ENCODE measurements at regions not wholly inside any gene's neighbourhood (a gene's known extent, or its start where the extent isn't known, plus 50 kb on each side); places are given as distances from the start of the nearest gene placed in this dataset.
"Not testable (repeated sequence)": the region's sequence is repeated elsewhere in the genome, so short reads cannot be mapped to it uniquely, and the experiment has no call there.

DNA sequence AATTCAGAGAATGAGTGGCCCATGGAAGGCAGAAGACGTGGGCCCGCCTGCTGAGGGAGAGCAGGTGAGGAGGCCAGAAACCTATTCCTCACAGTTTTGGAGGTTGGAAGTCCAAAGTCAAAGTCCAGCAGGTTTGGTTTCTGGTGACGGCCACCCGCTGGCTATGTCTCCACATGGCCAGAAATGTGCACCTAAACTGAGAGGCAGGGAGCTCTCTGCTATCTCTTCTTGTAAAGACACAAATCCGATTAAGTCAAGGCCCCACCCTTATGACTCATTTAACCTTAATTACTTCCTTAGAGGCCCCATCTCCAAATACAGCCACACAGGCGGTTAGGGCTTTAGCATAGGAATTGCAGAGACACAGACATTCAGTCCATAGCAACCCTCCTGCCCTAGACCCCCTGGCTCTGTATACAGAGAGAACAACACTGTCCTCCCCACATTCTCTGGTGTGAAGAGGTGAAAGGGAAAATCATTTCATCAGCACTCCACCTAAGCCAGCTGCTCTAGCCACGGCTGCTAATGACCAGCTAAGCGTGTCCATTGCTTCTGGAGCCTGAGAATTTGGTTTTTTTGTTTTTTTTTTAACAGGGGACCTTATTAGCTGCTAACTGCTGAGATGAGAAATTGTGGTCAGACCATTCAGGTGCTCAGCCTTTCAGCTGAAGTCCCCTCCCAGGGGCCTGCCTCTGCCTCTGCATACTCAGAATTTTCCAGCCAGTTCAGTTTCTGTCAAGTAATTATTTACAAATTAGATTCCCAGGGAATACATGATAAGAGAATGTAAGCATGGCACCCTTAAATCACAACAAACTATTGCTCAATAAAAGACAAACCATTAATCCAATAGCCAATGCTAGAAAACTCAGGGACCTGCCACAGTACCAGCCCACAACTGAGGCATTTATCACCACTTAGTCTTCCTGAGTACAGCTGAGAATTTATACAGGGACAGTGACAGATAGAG is 368.7 kb upstream of the ID2 start:
- DNase-seq, result no peak

DNA sequence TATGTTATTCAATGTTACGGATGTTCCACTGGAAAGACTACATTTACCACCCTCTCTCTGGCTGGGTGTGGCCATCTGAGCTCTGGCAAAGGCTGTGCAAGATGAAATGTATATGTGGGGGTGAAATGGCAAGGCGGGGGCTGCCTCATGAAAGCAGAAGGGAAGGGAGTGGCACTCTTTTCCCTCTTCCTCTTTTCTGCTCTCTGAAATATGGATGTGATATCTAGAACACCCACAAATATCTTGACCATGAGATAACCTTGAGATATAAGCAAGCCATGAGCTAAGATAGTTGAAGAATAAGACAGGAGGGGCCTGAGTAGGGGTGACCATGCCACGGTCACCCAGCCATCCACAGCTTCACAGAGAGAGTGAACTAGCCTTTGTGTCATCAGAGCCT is 367.8 kb upstream of the ID2 start:
- DNase-seq, result no peak

DNA sequence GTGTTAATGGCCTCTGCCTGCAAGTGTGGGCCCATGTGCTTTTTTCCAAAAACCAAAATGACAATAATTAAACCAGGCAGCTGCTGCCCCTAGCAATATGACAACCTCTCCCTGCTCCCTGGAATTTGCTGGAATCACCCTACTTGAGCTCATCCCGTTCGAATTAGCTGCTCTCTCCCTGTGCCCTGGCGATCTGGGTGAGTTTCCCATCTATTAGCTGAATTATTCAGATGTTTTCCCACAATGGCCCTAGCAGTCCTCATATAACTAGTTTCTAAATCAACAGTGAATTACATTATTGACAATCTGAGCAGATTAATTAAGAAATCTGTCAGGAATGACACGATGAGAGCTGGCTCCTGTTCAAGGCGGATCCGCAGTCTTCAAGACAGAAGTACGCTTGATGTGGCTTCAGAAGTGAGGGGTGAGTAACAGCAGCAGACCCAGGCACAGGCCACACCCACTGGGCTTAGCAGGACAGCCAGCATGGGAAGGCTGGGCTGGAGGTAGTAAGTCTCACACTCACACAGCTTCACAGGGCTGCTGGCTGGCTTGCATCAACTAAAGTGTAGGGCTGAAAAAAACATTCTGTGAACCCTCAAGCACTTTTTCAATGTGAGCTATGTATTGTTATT is 366.2 kb upstream of the ID2 start:
- DNase-seq, result no peak

DNA sequence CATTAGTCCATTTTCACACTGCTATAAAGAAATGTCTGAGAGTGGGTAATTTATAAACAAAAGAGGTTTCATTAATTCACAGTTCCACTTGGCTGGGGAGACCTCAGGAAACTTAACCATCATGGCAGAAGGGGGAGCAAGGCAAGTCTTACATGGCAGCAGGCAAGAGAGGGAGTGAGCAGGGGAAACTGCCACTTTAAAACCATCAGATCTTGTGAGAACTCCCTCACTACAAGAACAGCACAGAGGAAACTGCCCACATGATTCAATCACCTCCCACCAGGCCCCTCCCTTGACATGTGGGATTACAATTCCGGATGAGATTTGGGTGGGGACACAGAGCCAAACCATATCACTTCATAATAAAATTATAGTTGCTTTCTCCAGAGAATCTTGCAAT is 365.5 kb upstream of the ID2 start:
- DNase-seq, result no peak

DNA sequence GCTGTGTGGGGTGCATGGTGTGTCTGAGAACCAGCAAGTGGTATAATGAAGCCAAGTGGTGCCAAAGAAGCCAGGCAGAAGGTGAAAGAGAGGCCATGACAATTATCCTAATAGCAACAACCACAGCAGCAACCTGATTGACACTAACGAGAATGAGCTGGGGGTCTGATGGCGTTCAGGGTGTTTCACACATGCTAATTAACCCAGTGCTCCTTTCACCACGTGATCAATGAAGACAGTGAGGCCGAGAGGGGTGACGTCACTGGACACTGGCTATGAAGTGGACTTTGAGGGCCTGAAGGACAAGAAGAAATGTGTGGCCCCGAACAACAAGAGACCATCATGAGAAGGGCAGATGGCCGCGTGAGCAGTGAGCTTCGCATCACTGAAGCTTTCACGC is 364.4 kb upstream of the ID2 start:
- no peak for DNase-seq

DNA sequence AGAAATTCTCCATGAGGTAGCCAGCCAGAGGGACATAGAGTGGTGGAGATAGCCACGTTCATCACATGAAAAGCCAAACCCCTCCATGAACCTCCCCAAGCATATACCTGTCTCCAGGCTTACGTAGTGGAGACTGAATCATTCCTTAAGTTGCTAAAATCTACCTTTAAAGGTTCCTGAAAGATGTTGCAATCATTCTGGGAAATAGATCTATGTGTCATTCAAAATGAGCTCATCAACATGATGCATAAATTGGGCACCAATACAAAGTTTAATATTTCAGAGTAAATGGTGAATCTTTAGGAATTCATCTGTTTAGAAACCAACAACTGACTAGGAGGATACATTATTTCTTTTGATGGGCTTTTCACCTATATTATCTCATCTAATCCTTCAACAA is 362.6 kb upstream of the ID2 start:
- no peak for DNase-seq

DNA sequence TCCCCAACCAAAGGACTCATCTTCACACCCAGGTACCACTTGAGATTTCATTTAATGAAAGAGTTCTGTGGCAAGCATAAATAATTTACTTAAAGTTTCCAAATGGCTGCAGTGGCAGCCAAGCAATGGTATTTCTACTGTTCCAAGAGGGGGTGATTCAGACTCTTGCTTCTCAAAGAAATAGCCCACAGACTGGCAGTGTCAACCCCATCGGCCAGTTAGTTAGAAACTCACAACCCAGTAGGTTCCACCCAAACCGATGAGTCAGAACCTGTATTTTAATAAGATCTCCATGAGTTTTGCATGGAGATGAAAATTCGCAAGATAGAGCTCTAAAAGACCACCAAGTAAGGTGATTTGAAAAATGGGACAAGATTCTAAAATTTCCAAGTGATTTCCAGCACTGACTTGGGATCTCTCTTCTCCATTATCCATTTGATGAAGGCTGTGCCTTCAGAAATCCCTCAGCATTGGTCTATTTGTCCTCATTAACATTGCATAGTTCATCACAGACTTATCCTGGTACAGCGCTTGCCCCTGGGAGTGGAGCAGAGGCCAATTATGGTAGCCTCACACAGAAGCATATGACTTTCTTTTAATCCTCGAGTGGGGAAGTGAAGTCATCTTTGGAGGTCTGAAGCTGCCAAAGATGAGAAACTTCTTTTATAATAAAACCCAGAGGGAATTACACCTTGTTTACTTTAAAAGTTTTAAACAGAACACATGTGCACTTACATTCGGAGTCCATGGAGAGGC is 361.4 kb upstream of the ID2 start:
- no peak for DNase-seq

DNA sequence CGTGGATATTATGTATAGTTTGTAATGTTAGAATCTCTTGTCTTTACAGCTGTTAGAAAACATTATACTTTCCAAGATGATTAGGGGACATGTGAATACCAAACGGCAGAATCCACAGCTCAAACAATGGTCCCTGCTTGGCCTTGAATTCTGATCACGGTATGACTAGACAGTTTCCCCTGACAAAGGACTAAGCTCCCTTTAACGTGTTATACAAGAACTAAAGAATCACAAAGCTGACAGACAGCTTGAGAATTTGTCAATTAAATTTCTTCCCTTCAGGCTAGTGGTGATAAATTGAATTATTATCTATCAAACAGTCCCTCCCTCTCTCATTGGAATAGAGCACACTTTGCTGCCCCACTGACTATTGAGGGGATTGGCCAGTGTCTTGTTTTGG is 359.2 kb upstream of the ID2 start:
- no peak for DNase-seq

DNA sequence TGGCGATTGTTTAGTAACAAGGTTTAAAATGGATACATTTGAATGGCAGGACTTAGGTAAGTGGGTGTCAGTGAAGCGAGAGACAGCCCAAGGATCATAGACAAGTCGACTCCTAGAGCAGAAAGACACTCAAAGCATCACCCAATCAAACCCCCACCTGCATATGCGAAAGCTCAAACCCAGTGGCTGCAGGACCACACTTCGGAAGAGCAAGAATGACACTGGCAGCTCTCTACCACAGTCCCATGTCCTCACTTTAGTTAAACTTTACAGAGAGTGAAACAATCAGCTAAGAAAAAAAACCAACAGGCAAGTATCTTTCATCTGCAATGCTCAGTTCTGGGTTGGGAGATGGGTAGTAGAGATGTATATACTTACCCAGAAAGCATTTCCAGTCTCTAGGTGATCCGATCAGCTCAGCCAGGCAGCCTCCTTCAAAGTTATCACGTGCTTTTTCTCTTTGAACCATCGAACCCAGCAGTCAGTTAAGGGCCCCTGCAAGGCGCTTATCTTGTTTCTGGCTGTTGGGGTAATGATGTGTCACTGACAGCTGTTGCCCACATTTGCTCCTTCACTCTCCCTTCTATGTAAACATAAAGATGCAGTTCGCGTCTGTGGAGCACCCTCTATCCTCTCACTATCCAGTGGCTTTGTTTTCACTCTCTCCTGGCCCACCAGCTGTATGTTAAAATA is 357.5 kb upstream of the ID2 start:
- DNase-seq, result peak; percentile 28

DNA sequence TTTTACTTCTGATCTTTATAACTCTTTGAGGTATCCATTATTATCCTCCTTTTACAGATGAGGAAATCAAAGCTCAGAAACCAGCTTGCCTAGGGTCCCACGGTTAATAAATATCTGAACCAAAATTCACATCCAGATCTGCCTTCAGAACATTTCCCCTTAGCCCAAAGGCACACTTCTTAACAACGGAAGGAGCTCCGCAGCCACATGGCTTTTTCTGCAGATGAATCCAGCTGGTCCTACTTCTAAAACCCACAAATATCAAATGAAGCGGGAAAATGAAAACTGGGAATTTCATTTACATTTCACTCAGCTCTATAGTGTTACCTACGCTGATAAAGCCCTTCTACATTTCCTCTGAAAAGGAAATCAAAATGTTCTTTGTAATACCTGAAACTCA is 357.0 kb upstream of the ID2 start:
- DNase-seq, result no peak

DNA sequence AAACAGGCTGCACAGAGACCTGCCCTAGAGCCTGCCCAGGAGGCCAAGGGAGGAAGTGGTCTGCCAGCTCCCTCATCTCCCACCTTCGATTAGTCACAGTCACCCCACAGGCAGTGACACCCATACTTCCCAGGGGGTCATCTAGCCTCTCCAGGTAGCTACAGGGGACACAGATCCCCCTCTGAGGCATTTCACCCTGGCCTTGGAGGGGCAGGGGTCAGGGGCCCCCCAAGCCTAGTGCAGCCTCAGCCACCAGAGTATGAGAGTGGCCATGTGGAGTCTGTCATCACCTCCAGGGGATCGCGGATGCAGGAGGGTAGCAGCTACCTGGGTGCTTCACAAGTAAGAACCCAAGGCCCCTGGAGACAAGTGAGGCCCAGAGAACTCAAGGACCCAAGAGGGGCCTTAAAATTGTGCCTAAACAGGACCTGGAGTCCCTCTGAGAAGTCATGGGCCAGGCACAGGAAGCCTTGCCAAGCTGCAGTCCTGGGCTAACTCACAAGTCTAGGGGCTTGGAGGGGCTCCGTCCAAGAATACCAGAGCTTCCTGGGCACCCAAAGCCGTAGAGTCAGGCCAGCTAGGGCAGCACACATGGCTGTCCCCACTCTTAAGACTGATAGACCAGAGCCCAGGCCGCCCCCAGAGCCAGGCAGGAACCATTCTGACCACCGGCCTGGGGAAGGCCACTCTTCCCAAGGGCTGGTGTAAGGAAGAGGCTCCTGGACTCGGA is 354.3 kb upstream of the ID2 start:
- no peak for DNase-seq

DNA sequence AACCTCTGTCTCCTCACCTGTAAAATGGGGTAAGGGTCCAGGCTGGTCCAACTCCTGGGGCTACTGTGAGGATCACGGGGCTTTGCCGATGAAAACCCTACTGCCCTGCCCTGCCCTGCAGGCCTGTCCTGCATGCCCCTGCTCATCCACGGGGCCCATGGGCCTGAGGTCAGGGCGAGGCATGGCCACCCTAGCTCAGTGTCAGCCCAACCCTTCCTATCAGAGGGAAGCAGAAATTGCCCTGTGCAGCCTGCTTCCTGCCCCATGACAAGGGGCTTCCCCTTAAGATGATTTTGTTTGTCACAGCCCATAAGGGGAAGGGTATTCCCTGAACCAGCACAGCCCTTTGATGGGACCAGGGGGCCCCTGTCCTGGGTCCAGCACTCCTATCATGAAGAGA is 353.6 kb upstream of the ID2 start:
- no peak for DNase-seq

DNA sequence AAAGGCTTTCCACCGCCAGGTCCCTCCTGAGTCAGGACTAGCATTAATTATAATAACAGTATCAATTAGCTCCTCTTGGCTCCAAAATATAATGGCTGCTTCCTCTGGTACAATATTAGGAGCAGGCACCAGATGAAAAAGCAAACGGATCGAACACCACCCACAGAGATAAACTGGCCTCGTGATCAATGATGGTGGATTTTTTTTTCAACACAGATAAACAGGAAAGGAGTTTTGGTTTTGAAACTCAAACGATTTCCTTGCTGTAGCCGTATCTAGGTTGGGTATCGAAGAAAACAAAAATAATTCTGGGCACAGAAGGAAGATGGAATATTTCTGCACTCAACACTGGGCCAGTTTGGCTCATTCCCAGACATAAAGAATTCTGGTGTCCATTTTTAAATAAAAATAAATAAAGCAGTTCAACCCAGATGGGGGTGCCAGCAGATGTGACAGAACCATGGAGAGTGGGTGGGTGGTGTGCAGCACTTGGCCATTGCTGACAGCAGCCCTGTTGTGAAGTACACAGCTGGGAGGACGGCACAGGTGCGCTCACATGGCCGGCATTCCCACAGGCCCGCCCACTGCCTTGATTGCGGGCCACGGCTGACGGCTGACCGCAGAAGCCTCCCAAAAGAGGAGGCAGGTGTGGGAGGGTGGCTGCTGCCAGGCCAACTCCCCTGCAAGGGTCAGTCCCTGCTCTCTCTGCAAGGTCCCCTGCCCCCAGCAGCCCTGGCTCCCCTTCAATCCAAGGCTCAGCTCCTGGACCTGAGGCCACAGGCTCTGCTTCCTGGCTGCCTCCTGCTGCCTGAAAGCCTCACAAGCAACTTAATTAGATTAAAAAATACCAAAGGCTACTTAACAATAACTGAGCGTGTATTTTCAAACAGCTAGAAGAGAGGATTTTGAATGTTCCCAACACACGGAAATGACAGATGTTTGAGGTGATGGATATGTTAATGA is 351.9 kb upstream of the ID2 start:
- DNase-seq, result no peak

DNA sequence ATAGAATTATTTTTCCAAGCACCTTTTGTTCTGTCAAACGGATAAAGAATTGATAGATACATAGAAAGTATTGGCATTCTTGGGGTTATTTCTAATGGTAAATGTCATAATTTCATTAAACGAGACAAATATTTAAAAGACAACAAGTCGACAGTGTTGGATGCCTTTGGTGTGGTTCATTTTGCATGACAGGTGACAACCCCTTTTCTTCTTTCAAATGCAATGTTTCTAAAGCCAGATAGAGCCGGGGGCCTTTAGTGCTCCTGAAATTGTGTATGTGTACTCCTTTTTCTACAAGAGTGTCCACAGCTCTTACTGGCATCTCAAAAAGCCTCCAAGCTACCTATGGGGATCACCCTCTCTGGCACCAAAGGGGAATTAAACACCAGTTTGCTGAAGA is 350.8 kb upstream of the ID2 start:
- DNase-seq, result no peak

DNA sequence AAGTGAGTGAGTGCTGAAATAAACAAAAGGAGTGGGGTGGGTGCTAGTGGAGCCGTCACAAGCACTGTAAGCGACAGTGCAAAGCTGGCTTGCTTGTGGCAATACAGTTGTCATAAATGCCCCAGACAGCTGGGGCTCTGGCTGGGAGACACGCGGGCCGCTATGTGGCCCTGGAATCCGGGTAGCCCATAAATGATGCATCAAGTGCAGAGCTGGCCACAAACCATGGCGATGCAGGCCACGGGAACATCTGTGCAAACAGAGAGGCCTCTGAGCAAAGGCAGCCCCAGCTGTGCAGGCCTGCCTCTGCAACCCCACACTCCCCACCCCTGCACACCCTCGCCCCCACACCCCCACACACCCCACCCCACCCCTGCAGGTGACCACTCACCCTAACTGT is 349.2 kb upstream of the ID2 start:
- no peak for DNase-seq

DNA sequence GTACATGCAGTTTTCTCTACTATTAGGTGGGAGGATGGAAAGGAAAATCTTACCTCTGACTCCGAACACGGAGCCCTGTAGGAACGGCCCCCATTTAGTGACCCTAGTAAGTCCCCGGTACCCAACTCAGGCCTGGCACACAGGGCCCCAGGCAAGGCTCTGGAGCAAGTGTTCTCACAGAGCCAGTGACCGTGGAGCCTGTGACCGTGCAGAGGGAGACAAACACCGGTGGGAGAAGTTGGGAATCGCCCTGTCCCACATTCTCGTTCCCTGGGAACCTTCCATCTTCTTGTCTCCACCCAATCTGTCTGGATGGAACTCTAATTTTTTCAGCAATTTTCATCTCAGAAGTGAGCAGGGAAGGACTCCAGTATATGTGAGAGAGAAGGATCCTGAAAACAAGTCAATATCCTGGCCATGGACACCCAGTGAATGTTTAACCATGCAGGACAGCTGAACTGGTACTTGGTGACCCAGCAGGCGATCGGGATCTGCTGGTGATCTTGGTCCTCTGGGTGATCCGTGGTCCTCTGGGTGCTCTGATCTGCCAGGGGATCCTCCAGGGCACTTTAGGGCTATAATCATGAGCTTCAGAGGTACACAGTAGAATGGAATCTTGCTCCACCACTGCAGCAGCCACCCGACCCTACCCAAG is 348.6 kb upstream of the ID2 start:
- no peak for DNase-seq

DNA sequence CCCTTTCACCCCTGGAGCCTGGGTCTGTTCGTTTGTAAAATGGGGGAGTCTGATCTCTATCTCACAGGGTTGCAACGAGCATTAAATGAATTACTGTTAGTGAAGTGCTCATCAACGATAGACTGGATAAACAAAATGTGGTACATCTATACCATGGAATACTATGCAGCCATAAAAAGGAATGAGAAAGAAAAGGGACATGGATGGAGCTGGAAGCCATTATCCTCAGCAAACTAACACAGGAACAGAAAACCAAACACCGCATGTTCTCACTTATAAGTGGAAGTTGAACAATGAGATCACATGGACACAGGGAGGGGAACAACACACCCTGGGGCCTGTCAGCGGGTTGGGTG is 348.0 kb upstream of the ID2 start:
- DNase-seq, result not testable (repeated sequence)

DNA sequence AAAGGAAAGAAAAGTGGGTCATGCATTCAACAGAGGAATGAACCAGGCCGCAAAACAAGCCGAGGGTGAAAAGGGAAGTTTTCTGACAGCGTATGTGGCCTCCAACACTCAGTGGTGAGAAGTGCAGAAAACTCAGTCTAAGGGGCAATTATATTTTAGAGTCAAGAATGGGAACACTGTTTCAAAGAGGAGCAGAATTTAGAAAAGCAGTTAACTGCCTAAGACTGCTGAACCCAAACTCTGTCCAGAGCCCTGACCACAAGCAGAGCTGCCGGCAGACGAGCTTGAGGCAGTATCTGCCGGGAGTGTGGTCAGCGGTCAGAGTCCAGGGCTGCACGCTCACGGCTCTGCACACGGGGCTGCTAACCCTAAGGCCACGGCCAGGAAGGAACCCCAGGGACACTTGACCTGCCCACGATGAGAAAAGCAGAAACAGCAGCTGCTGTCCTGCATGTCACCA is 347.0 kb upstream of the ID2 start:
- DNase-seq, result no peak

DNA sequence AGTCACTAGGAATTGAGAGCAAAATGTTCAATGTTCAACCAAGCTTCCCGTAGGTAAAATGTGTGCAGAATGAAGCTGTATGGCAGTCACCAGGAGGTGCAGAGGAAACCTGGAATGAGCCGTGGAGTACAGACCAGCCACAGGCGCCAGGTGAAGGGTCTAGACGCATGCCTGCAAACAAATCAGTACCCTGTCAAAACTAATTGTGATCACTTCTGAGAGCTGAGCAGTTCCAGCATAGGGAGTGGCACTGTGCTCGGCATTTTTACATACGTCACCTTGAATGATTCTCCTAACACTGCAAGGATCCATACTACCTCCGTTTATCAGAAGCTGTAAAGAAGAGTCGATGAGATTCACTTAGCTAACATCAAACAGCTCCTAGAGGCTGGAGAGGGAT is 346.1 kb upstream of the ID2 start:
- no peak for DNase-seq

DNA sequence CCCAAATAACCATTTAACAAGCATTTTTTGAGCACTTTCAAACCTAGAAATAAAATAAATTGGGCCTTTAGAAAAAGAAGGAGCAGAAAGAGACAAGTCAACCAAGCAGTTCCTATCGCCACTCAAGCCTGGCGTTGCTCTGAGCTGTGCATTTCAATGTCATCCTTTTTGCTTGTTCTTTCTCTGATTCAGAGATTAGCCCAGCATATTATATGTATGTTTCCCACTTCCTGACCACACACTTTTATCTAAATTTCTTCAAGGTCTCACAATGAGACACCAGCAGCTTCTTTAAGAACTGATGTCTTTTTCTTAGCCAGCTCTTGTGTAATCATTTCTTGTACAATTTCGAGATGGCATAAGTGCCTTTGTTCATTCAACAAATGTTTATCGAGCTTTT is 344.5 kb upstream of the ID2 start:
- DNase-seq, result no peak

DNA sequence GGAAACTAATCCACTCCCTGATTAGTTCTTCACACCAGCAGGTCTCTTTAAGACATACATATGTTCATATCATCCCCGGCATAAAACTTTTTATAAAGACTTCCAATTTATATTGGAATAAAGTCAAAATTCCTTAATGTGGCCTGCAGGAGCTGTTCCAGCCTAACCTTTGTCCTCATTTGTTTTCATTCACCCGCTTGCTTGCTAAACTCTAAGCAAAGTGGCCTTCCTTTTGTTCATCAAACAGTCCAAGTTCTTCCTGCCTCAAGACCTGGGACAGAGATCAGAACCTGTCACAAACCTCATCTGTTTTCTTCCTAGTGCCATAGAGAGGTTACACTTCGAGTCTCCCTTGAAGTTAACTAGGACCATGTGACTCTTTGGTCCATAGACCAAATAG is 339.4 kb upstream of the ID2 start:
- DNase-seq, result no peak

Measured in NCI-H1436 (cell line).